A673 (cell line): ENCODE measurements at regions not wholly inside any gene's neighbourhood (a gene's known extent, or its start where the extent isn't known, plus 50 kb on each side); places are given as distances from the start of the nearest gene placed in this dataset.
"Not testable (repeated sequence)": the region's sequence is repeated elsewhere in the genome, so short reads cannot be mapped to it uniquely, and the experiment has no call there.

Source experiments
- BruUV-seq: library from RNA; stranded (reverse); fragments of 400-500 nt; replicated peaks from 2 replicates; lab custom pipeline; 2021; lab: Mats Ljungman, UMichigan
- CTCF ChIA-PET: fragments of 300-600 bp; sonication (Branson Sonifier 250); formaldehyde crosslinking; loops from one replicate; lab custom pipeline; 2022; ENCODE audit warnings: antibody characterized with exemption; lab: Charles Lee
- POLR2A ChIA-PET: fragments of 300-600 bp; sonication (Branson Sonifier 250); formaldehyde crosslinking; loops from one replicate; lab custom pipeline; 2022; ENCODE audit warnings: antibody characterized with exemption; ENCODE audit not compliant: low non-redundant PET; lab: Charles Lee
- DNase-seq: peaks from one replicate; pipeline ENCODE4 v3.0.0-alpha.2; 2015; ENCODE audit warnings: low spot score
- H3K27ac ChIP-seq: fragments of 200-600 bp; sonication (generic); 2 replicates; pipeline ENCODE4 v1.5.1; 2016; ENCODE audit warnings: mixed run types, low read depth, mild to moderate bottlenecking, mixed read lengths, antibody characterized with exemption, low read length; ENCODE audit not compliant: poor library complexity, severe bottlenecking
- H3K27me3 ChIP-seq: fragments of 200-600 bp; sonication (generic); replicated peaks from 2 replicates; pipeline ENCODE4 v1.6.1; 2017; ENCODE audit warnings: mixed run types, low read depth, mild to moderate bottlenecking, mixed read lengths, antibody characterized with exemption, low read length; ENCODE audit not compliant: insufficient read depth, poor library complexity
- H3K36me3 ChIP-seq: fragments of 200-600 bp; sonication (generic); 2 replicates; pipeline ENCODE4 v1.6.1; 2016; ENCODE audit warnings: mixed run types, mild to moderate bottlenecking, mixed read lengths, antibody characterized with exemption, low read length; ENCODE audit not compliant: insufficient read depth, poor library complexity, severe bottlenecking
- H3K4me1 ChIP-seq: fragments of 200-600 bp; sonication (generic); 2 replicates; pipeline ENCODE4 v1.6.1; 2017; ENCODE audit warnings: mixed run types, mild to moderate bottlenecking, mixed read lengths, antibody characterized with exemption, low read length; ENCODE audit not compliant: insufficient read depth, poor library complexity, severe bottlenecking
- H3K4me3 ChIP-seq: fragments of 200-600 bp; sonication (generic); 2 replicates; pipeline ENCODE4 v1.5.1; 2016; ENCODE audit warnings: low read depth, mixed run types, mild to moderate bottlenecking, mixed read lengths, low read length; ENCODE audit not compliant: poor library complexity, severe bottlenecking
- H3K9me3 ChIP-seq: fragments of 200-600 bp; sonication (generic); 2 replicates; pipeline ENCODE4 v1.6.1; 2016; ENCODE audit warnings: mixed run types, low read depth, mild to moderate bottlenecking, mixed read lengths, antibody characterized with exemption, low read length; ENCODE audit not compliant: poor library complexity, severe bottlenecking
- CTCF ChIP-seq: fragments of 300-800, 200-600 bp; sonication (generic); conservative IDR thresholded peaks from 2 replicates; pipeline ENCODE4 v1.5.1; 2017; ENCODE audit warnings: low read depth, mild to moderate bottlenecking, antibody characterized with exemption, low read length, moderate library complexity, mixed read lengths
- intact Hi-C: fragments of 100-400 bp; cut with micrococcal nuclease; formaldehyde crosslinking; loops from one replicate; pipeline ENCODE4 v1.10.0; 2022; ENCODE audit not compliant: unreplicated experiment

GRCh38 chr1:761791-762190 lies 75.3 kb upstream of the OR4F16 start:
- CTCF ChIA-PET, DNase-seq, BruUV-seq, intact Hi-C loops, H3K36me3 ChIP-seq, H3K4me3 ChIP-seq, POLR2A ChIA-PET, H3K27me3 ChIP-seq, H3K4me1 ChIP-seq, H3K27ac ChIP-seq, H3K9me3 ChIP-seq: not testable (repeated sequence)

GRCh38 chr1:771449-771848 lies 85.0 kb upstream of the OR4F16 start:
- BruUV-seq, H3K4me1 ChIP-seq, POLR2A ChIA-PET, H3K4me3 ChIP-seq, H3K27ac ChIP-seq, CTCF ChIA-PET, H3K36me3 ChIP-seq, H3K9me3 ChIP-seq, DNase-seq, intact Hi-C loops, H3K27me3 ChIP-seq: not testable (repeated sequence)

GRCh38 chr1:777480-778180 lies 91.2 kb upstream of the OR4F16 start:
- BruUV-seq, POLR2A ChIA-PET, H3K9me3 ChIP-seq, H3K27me3 ChIP-seq, CTCF ChIA-PET, H3K36me3 ChIP-seq, H3K4me1 ChIP-seq, DNase-seq, intact Hi-C loops: not testable (repeated sequence)
- peak overlapping the region; percentile 57 for H3K4me3 ChIP-seq
- peak overlapping the region; percentile 87 for H3K27ac ChIP-seq

GRCh38 chr1:778451-779278 lies 92.2 kb upstream of the OR4F16 start:
- H3K36me3 ChIP-seq, H3K4me1 ChIP-seq, POLR2A ChIA-PET, intact Hi-C loops, CTCF ChIA-PET, BruUV-seq, H3K27me3 ChIP-seq, H3K9me3 ChIP-seq: not testable (repeated sequence)
- peak; percentile 47; the same call in 1 of the 2 replicates for TF ChIP-seq CTCF
- Histone ChIP-seq H3K27ac (peak overlapping the region; percentile 87), H3K4me3 (peak overlapping the region; percentile 57)
- peak; percentile 99 for DNase-seq

- H3K27ac ChIP-seq, H3K4me1 ChIP-seq, CTCF ChIA-PET, BruUV-seq, H3K27me3 ChIP-seq, POLR2A ChIA-PET, H3K36me3 ChIP-seq, H3K9me3 ChIP-seq, intact Hi-C loops: not testable (repeated sequence)
- DNase-seq, result peak; percentile 61
- peak overlapping the region; percentile 57 for H3K4me3 ChIP-seq
These were observed 93.2 kb upstream of the OR4F16 start for GRCh38 chr1:779621-780020.
